Panc1 (cell line): ENCODE measurements at regions not wholly inside any gene's neighbourhood (a gene's known extent, or its start where the extent isn't known, plus 50 kb on each side); places are given as distances from the start of the nearest gene placed in this dataset.

Experiments
- ATAC-seq: fragments of 200-7000 bp; cut with Tn5 transposase; 2 replicates; pipeline ENCODE4 v1.9.1; 2020; ENCODE audit warnings: mild to moderate bottlenecking, moderate library complexity
- BruUV-seq: library from RNA; stranded (reverse); fragments of 400-500 nt; replicated peaks from 2 replicates; lab custom pipeline; 2021; lab: Mats Ljungman, UMichigan
- CTCF ChIA-PET: fragments of 300-600 bp; sonication (Branson Sonifier 250); formaldehyde crosslinking; loops from one replicate; lab custom pipeline; 2022; ENCODE audit warnings: antibody characterized with exemption; lab: Charles Lee
- POLR2A ChIA-PET: fragments of 300-600 bp; sonication (Branson Sonifier 250); formaldehyde crosslinking; loops from one replicate; lab custom pipeline; 2022; ENCODE audit warnings: antibody characterized with exemption; lab: Charles Lee
- DNase-seq: peaks from one replicate; pipeline ENCODE4 v3.0.0-alpha.2; 2010; ENCODE audit warnings: low read depth, low spot score
- H3K27ac ChIP-seq: 2 replicates; pipeline ENCODE4 v1.5.1; 2011; ENCODE audit warnings: mild to moderate bottlenecking, low read length, inconsistent platforms
- H3K27me3 ChIP-seq: fragments of 200-500 bp; sonication (Bioruptor generic); 2 replicates; pipeline ENCODE4 v1.6.0; 2014; ENCODE audit warnings: low read length, inconsistent platforms; ENCODE audit not compliant: control insufficient read depth, insufficient read depth
- H3K36me3 ChIP-seq: fragments of 200-500 bp; sonication (Bioruptor generic); 2 replicates; pipeline ENCODE4 v1.5.1; 2014; ENCODE audit warnings: inconsistent platforms, mild to moderate bottlenecking, low read length, moderate library complexity; ENCODE audit not compliant: control insufficient read depth, insufficient read depth
- H3K4me1 ChIP-seq: 2 replicates; pipeline ENCODE4 v1.5.1; 2011; ENCODE audit warnings: inconsistent platforms, mild to moderate bottlenecking, low read length, moderate library complexity; ENCODE audit not compliant: control insufficient read depth, insufficient read depth
- H3K4me3 ChIP-seq, 2 experiments: 2 replicates each; pipeline ENCODE4 v1.5.1; 2011 to 2012; ENCODE audit warnings: low read depth in 2 of 2, low read length in 2 of 2, mild to moderate bottlenecking in 2 of 2, inconsistent platforms in 1 of 2, moderate library complexity in 1 of 2
- H3K9me3 ChIP-seq: fragments of 200-500 bp; sonication (Bioruptor generic); 2 replicates; pipeline ENCODE4 v1.5.1; 2014; ENCODE audit warnings: low read depth, mild to moderate bottlenecking, inconsistent platforms, low read length, moderate library complexity; ENCODE audit not compliant: control insufficient read depth, insufficient read depth
- CTCF ChIP-seq: fragments of 450-650 bp; IDR thresholded peaks from 2 replicates; pipeline ENCODE4 v1.5.1; 2017; ENCODE audit warnings: mild to moderate bottlenecking
- POLR2AphosphoS5 ChIP-seq: IDR thresholded peaks from 2 replicates; pipeline ENCODE4 v1.6.1; 2012; ENCODE audit warnings: mild to moderate bottlenecking, low read depth, low read length, moderate library complexity
- REST ChIP-seq, 2 experiments: IDR thresholded peaks; 2 replicates each; pipeline ENCODE4 v1.6.1; 2011 to 2012; ENCODE audit warnings: low read depth in 2 of 2, control low read depth in 1 of 2, low read length in 1 of 2, mild to moderate bottlenecking in 1 of 2, moderate library complexity in 1 of 2; ENCODE audit not compliant: insufficient read depth in 1 of 2
- SIN3A ChIP-seq: IDR thresholded peaks from 2 replicates; pipeline ENCODE4 v1.6.1; 2012; ENCODE audit warnings: low read depth, mild to moderate bottlenecking, low read length, moderate library complexity, borderline replicate concordance; ENCODE audit not compliant: insufficient read depth
- TCF7L2 ChIP-seq: IDR thresholded peaks from 2 replicates; pipeline ENCODE4 v1.6.1; 2011; ENCODE audit warnings: mild to moderate bottlenecking, low read depth, low read length, inconsistent platforms
- in situ Hi-C: cut with HindIII; loops from 2 replicates; pipeline ENCODE4 v1.10.0; 2016; ENCODE audit warnings: low sequenced_read_pairs, low pct_unique_long_range_greater_than_20kb
- intact Hi-C: fragments of 100-400 bp; cut with micrococcal nuclease; formaldehyde crosslinking; loops from one replicate; pipeline ENCODE4 v1.10.0; 2022; ENCODE audit not compliant: unreplicated experiment

- TF ChIP-seq TCF7L2 (no peak), REST (IDR thresholded peaks at IDR 0.05; ENCODE audit: insufficient read depth in 1 of 2, low read depth in 2 of 2, low read length in 1 of 2) (no peak), CTCF (no peak), SIN3A (no peak), POLR2AphosphoS5 (no peak)
- Histone ChIP-seq H3K4me3 (no peak overlapping the region), H3K9me3 (no peaks in the 10 kb centered on the region), H3K36me3 (no peaks in the 10 kb centered on the region), H3K27ac (no peak overlapping the region), H3K4me1 (no peaks in the 10 kb centered on the region), H3K27me3 (no peaks in the 10 kb centered on the region; the same call in 1 of the 2 replicates)
- ATAC-seq (no peak), DNase-seq (no peak)
- CTCF ChIA-PET = no interaction called here
- intact Hi-C loops (no loop called here), in situ Hi-C loops (no loop called here)
- POLR2A ChIA-PET = no interaction called here
- BruUV-seq = no TSS peak
Measured at GRCh38 chr2:16246911-16247310, 306.6 kb downstream of the MYCN start.

GRCh38 chr2:16246281-16246850 is 306.0 kb downstream of the MYCN start:
- intact Hi-C loops (no loop called here), in situ Hi-C loops (no loop called here)
- no peaks in the 10 kb centered on the region for H3K36me3 ChIP-seq
- TF ChIP-seq CTCF = no peak
- TF ChIP-seq SIN3A = no peak
- no peak for TF ChIP-seq POLR2AphosphoS5
- ChIA-PET POLR2A (no interaction called here), CTCF (no interaction called here)
- no TSS peak for BruUV-seq
- DNase-seq (no peak), ATAC-seq (no peak)
- H3K4me1 ChIP-seq = no peaks in the 10 kb centered on the region
- H3K27me3 ChIP-seq = no peaks in the 10 kb centered on the region; the same call in 1 of the 2 replicates
- H3K4me3 ChIP-seq = no peak overlapping the region
- no peaks in the 10 kb centered on the region for H3K9me3 ChIP-seq
- H3K27ac ChIP-seq = no peak overlapping the region
